HG03565 (cell line): ENCODE measurements at regions not wholly inside any gene's neighbourhood (a gene's known extent, or its start where the extent isn't known, plus 50 kb on each side); places are given as distances from the start of the nearest gene placed in this dataset.

ENCODE experiments used
- ATAC-seq: cut with Tn5 transposase; IDR thresholded peaks from one replicate; pipeline ENCODE4 v1.9.1; 2021; ENCODE audit warnings: mild to moderate bottlenecking, moderate library complexity; ENCODE audit not compliant: unreplicated experiment

GRCh38 chr12:131370321-131370720 is 340.6 kb upstream of the SFSWAP start:
- ATAC-seq, result no peak

- no peak for ATAC-seq
Observed at GRCh38 chr12:131370791-131371347, 340.0 kb upstream of the SFSWAP start.

- ATAC-seq, result no peak
Observed at GRCh38 chr12:131371401-131372170, 339.3 kb upstream of the SFSWAP start.

- ATAC-seq, result no peak
Observed at GRCh38 chr12:131372171-131372475, 338.8 kb upstream of the SFSWAP start.

- no peak for ATAC-seq
Observed at GRCh38 chr12:131372706-131373195, 338.1 kb upstream of the SFSWAP start.

- ATAC-seq, result no peak
Observed at GRCh38 chr12:131375261-131375971, 335.5 kb upstream of the SFSWAP start.

GRCh38 chr12:131375972-131376345 is 334.9 kb upstream of the SFSWAP start:
- ATAC-seq, result no peak

GRCh38 chr12:131378176-131378842 is 332.6 kb upstream of the SFSWAP start:
- no peak for ATAC-seq

- no peak for ATAC-seq
Observed at GRCh38 chr12:131378861-131379665, 331.8 kb upstream of the SFSWAP start.

GRCh38 chr12:131379738-131380137 is 331.2 kb upstream of the SFSWAP start:
- ATAC-seq, result no peak

- ATAC-seq, result no peak
Observed at GRCh38 chr12:131380220-131380964, 330.5 kb upstream of the SFSWAP start.

- ATAC-seq, result no peak
Observed at GRCh38 chr12:131380965-131381705, 329.8 kb upstream of the SFSWAP start.

- no peak for ATAC-seq
Observed at GRCh38 chr12:131381716-131382430, 329.0 kb upstream of the SFSWAP start.

GRCh38 chr12:131383291-131383690 is 327.6 kb upstream of the SFSWAP start:
- no peak for ATAC-seq

- ATAC-seq, result no peak
Observed at GRCh38 chr12:131383741-131384543, 326.9 kb upstream of the SFSWAP start.

- ATAC-seq, result no peak
Observed at GRCh38 chr12:131384544-131384855, 326.4 kb upstream of the SFSWAP start.

- no peak for ATAC-seq
Observed at GRCh38 chr12:131385313-131386166, 325.4 kb upstream of the SFSWAP start.
